Parathyroid adenoma (tissue), 2 donors: ENCODE measurements at regions not wholly inside any gene's neighbourhood (a gene's known extent, or its start where the extent isn't known, plus 50 kb on each side); places are given as distances from the start of the nearest gene placed in this dataset.

Source experiments
- H2AFZ ChIP-seq: fragments of 300-600 bp; sonication (generic); one replicate; pipeline ENCODE4 v1.7.0; 2017; ENCODE audit warnings: antibody characterized with exemption, mild to moderate bottlenecking
- H3K27ac ChIP-seq: fragments of 300-600 bp; sonication (generic); one replicate; pipeline ENCODE4 v1.7.0; 2017
- H3K27me3 ChIP-seq: fragments of 300-600 bp; sonication (generic); one replicate; pipeline ENCODE4 v1.7.0; 2017; ENCODE audit warnings: low read length; ENCODE audit not compliant: control insufficient read depth, insufficient read depth
- H3K36me3 ChIP-seq: fragments of 300-600 bp; sonication (generic); one replicate; pipeline ENCODE4 v1.7.0; 2017; ENCODE audit warnings: low read length; ENCODE audit not compliant: control insufficient read depth, insufficient read depth
- H3K4me1 ChIP-seq: fragments of 300-600 bp; sonication (generic); one replicate; pipeline ENCODE4 v1.7.0; 2017; ENCODE audit warnings: control low read depth
- H3K4me2 ChIP-seq: fragments of 300-600 bp; sonication (generic); one replicate; pipeline ENCODE4 v1.7.0; 2017; ENCODE audit warnings: low read length
- H3K4me3 ChIP-seq: fragments of 300-600 bp; sonication (generic); one replicate; pipeline ENCODE4 v1.7.0; 2017; ENCODE audit warnings: low read depth, low read length
- H3K79me2 ChIP-seq: fragments of 300-600 bp; sonication (generic); one replicate; pipeline ENCODE4 v1.7.0; 2017; ENCODE audit warnings: control low read depth
- H3K9ac ChIP-seq: fragments of 300-600 bp; sonication (generic); one replicate; pipeline ENCODE4 v1.7.0; 2017; ENCODE audit warnings: mild to moderate bottlenecking
- H3K9me3 ChIP-seq: fragments of 300-600 bp; sonication (generic); one replicate; pipeline ENCODE4 v1.7.0; 2017; ENCODE audit warnings: low read length; ENCODE audit not compliant: control insufficient read depth
- CTCF ChIP-seq: fragments of 300-600 bp; sonication (generic); IDR thresholded peaks from one replicate; pipeline ENCODE4 v1.7.0; 2017; ENCODE audit warnings: antibody characterized with exemption, mild to moderate bottlenecking
- donor health status: primary hyperparathyroidism.

- Histone ChIP-seq H3K36me3 (no peaks in the 10 kb centered on the region), H3K27ac (no peak overlapping the region), H3K27me3 (no peaks in the 10 kb centered on the region), H3K9ac (no peak overlapping the region), H3K4me1 (no peaks in the 10 kb centered on the region), H2AFZ (no peak overlapping the region), H3K4me2 (no peak overlapping the region), H3K4me3 (no peak overlapping the region), H3K9me3 (no peaks in the 10 kb centered on the region), H3K79me2 (no peaks in the 10 kb centered on the region)
- no peak for TF ChIP-seq CTCF
Observed at GRCh38 chr5:34511915-34512314, 144.2 kb upstream of the RAI14 start.

- no peak for TF ChIP-seq CTCF
- H3K4me2 ChIP-seq, result no peak overlapping the region
- H3K27ac ChIP-seq, result no peak overlapping the region
Observed at GRCh38 chr5:34516166-34516565, 140.0 kb upstream of the RAI14 start.

GRCh38 chr5:34516686-34517085 is 139.4 kb upstream of the RAI14 start:
- H3K36me3 ChIP-seq, result no peaks in the 10 kb centered on the region

More at GRCh38 chr5:34516166-34516565, 140.0 kb upstream of the RAI14 start:
- no peaks in the 10 kb centered on the region for H3K4me1 ChIP-seq
- no peak overlapping the region for H3K4me3 ChIP-seq
- H3K27me3 ChIP-seq, result no peaks in the 10 kb centered on the region
- H3K9ac ChIP-seq, result no peak overlapping the region
- H3K79me2 ChIP-seq, result no peaks in the 10 kb centered on the region
- no peaks in the 10 kb centered on the region for H3K9me3 ChIP-seq
- no peak overlapping the region for H2AFZ ChIP-seq
- H3K36me3 ChIP-seq, result no peaks in the 10 kb centered on the region

GRCh38 chr5:34517249-34517648 is 138.9 kb upstream of the RAI14 start:
- H3K4me2 ChIP-seq, result no peak overlapping the region
- TF ChIP-seq CTCF, result no peak
- H3K27ac ChIP-seq, result no peak overlapping the region
- no peak overlapping the region for H2AFZ ChIP-seq
- no peaks in the 10 kb centered on the region for H3K36me3 ChIP-seq
- H3K9ac ChIP-seq, result no peak overlapping the region
- no peaks in the 10 kb centered on the region for H3K27me3 ChIP-seq
- no peaks in the 10 kb centered on the region for H3K9me3 ChIP-seq
- H3K4me3 ChIP-seq, result no peak overlapping the region
- no peaks in the 10 kb centered on the region for H3K79me2 ChIP-seq
- no peaks in the 10 kb centered on the region for H3K4me1 ChIP-seq

More at GRCh38 chr5:34516686-34517085, 139.4 kb upstream of the RAI14 start:
- TF ChIP-seq CTCF, result no peak
- no peak overlapping the region for H3K4me2 ChIP-seq
- no peaks in the 10 kb centered on the region for H3K79me2 ChIP-seq
- H3K4me3 ChIP-seq, result no peak overlapping the region
- H3K27me3 ChIP-seq, result no peaks in the 10 kb centered on the region
- H2AFZ ChIP-seq, result no peak overlapping the region
- H3K9ac ChIP-seq, result no peak overlapping the region
- H3K27ac ChIP-seq, result no peak overlapping the region
- H3K4me1 ChIP-seq, result no peaks in the 10 kb centered on the region
- no peaks in the 10 kb centered on the region for H3K9me3 ChIP-seq

GRCh38 chr5:34519489-34520220 is 136.5 kb upstream of the RAI14 start:
- no peaks in the 10 kb centered on the region for H3K27me3 ChIP-seq
- H3K9ac ChIP-seq, result no peak overlapping the region
- no peak overlapping the region for H3K27ac ChIP-seq
- no peaks in the 10 kb centered on the region for H3K36me3 ChIP-seq
- H2AFZ ChIP-seq, result no peak overlapping the region
- H3K4me2 ChIP-seq, result no peak overlapping the region
- H3K4me1 ChIP-seq, result no peaks in the 10 kb centered on the region
- H3K79me2 ChIP-seq, result no peaks in the 10 kb centered on the region
- no peaks in the 10 kb centered on the region for H3K9me3 ChIP-seq
- H3K4me3 ChIP-seq, result no peak overlapping the region
- no peak for TF ChIP-seq CTCF
